B cell (primary cell): ENCODE measurements at regions not wholly inside any gene's neighbourhood (a gene's known extent, or its start where the extent isn't known, plus 50 kb on each side); places are given as distances from the start of the nearest gene placed in this dataset.

Experiments
- ATAC-seq: fragments of 200-7000 bp; cut with Tn5 transposase; one replicate; pipeline ENCODE4 v1.10.0; 2021; ENCODE audit warnings: low read depth, mild to moderate bottlenecking, moderate number of reproducible peaks, moderate library complexity
- CTCF ChIA-PET: fragments of 350-600 bp; sonication (Branson Sonifier 250); formaldehyde crosslinking; loops from one replicate; lab custom pipeline; 2021; ENCODE audit warnings: antibody characterized with exemption, inconsistent platforms; lab: Charles Lee
- POLR2A ChIA-PET: fragments of 350-600 bp; sonication (Branson Sonifier 250); formaldehyde crosslinking; loops from one replicate; lab custom pipeline; 2021; ENCODE audit warnings: antibody characterized with exemption; lab: Charles Lee
- DNase-seq: peaks from one replicate; pipeline ENCODE4 v3.0.0; 2013
- H2AFZ ChIP-seq: 2 replicates; pipeline ENCODE4 v1.6.1; 2012; ENCODE audit warnings: mild to moderate bottlenecking, low read depth, low read length; ENCODE audit not compliant: insufficient read depth, poor library complexity, severe bottlenecking
- H3K27ac ChIP-seq, 2 donors: 1 replicate in 1 of 2; 2 replicates in 1 of 2; pipeline ENCODE4 v1.5.1; 2012 to 2013; ENCODE audit warnings: low read length in 2 of 2, mild to moderate bottlenecking in 2 of 2, moderate library complexity in 1 of 2
- H3K27me3 ChIP-seq, 4 experiments: fragments of 200-600 bp in 1 of 4; sonication (generic) in 1 of 4; replicated peaks in 1 of 4; 1 replicate in 2 of 4; 2 replicates in 2 of 4; pipeline versions ENCODE4 v1.6.1 to v1.7.0; 2013 to 2016; ENCODE audit warnings: low read length in 3 of 4, mild to moderate bottlenecking in 2 of 4, mixed read lengths in 1 of 4, moderate library complexity in 1 of 4; ENCODE audit not compliant: insufficient read depth in 4 of 4, control insufficient read depth in 3 of 4; ENCODE audit errors: control extremely low read depth in 1 of 4
- H3K36me3 ChIP-seq, 2 experiments: replicated peaks in 1 of 2; 1 replicate in 1 of 2; 2 replicates in 1 of 2; pipeline versions ENCODE4 v1.6.1 to v1.7.1; 2013; ENCODE audit warnings: low read length in 1 of 2; ENCODE audit not compliant: insufficient read depth in 2 of 2, control insufficient read depth in 1 of 2; ENCODE audit errors: control extremely low read depth in 1 of 2, extremely low read depth in 1 of 2
- H3K4me1 ChIP-seq, 2 donors: fragments of 200-600 bp in 1 of 2; sonication (generic) in 1 of 2; 1 replicate in 1 of 2; 2 replicates in 1 of 2; pipeline versions ENCODE4 v1.5.1 to v1.6.1; 2013 to 2017; ENCODE audit warnings: low read length in 2 of 2; ENCODE audit not compliant: control insufficient read depth in 2 of 2, insufficient read depth in 2 of 2
- H3K4me2 ChIP-seq: replicated peaks from 2 replicates; pipeline ENCODE3; 2012; ENCODE audit warnings: mild to moderate bottlenecking, low read depth, low read length; ENCODE audit not compliant: poor library complexity, severe bottlenecking
- H3K4me3 ChIP-seq, 5 experiments: fragments of 200-600 bp in 1 of 5; sonication (generic) in 1 of 5; 1 replicate in 3 of 5; 2 replicates in 2 of 5; pipeline versions ENCODE4 v1.5.1 to v1.7.0; 2011 to 2016; ENCODE audit warnings: low read length in 4 of 5, mild to moderate bottlenecking in 4 of 5, low read depth in 2 of 5, control low read depth in 1 of 5, moderate library complexity in 1 of 5; ENCODE audit not compliant: insufficient read depth in 1 of 5; ENCODE audit errors: control extremely low read depth in 1 of 5, extremely low read depth in 1 of 5
- H3K79me2 ChIP-seq: fragments of 200-600 bp; sonication (generic); one replicate; pipeline ENCODE4 v1.6.0; 2016; ENCODE audit warnings: low read length; ENCODE audit not compliant: control insufficient read depth, insufficient read depth
- H3K9ac ChIP-seq: fragments of 200-600 bp; sonication (generic); 2 replicates; pipeline ENCODE4 v1.6.1; 2017; ENCODE audit warnings: mild to moderate bottlenecking, low read length, moderate library complexity
- H3K9me3 ChIP-seq, 3 donors: one replicate each; pipeline versions ENCODE4 v1.6.1 to v1.7.1; 2013; ENCODE audit warnings: low read length in 2 of 3; ENCODE audit not compliant: control insufficient read depth in 2 of 3, insufficient read depth in 1 of 3; ENCODE audit errors: control extremely low read depth in 1 of 3
- H4K20me1 ChIP-seq: 2 replicates; pipeline ENCODE4 v1.6.0; 2012; ENCODE audit warnings: mild to moderate bottlenecking, low read length; ENCODE audit not compliant: insufficient read depth, control insufficient read depth, poor library complexity, severe bottlenecking
- H3K27ac Mint-ChIP-seq: one replicate; pipeline ENCODE4 v1.8.0; 2021; ENCODE audit warnings: mixed read lengths
- H3K27me3 Mint-ChIP-seq: one replicate; pipeline ENCODE4 v1.8.0; 2021; ENCODE audit warnings: mixed read lengths
- H3K4me1 Mint-ChIP-seq: one replicate; pipeline ENCODE4 v1.8.0; 2021; ENCODE audit warnings: mixed read lengths
- H3K4me3 Mint-ChIP-seq: one replicate; pipeline ENCODE4 v1.8.0; 2021; ENCODE audit warnings: mixed read lengths
- H3K9me3 Mint-ChIP-seq: one replicate; pipeline ENCODE4 v1.8.0; 2022; ENCODE audit warnings: mixed read lengths; ENCODE audit not compliant: insufficient read depth
- CTCF ChIP-seq: fragments of 200-600 bp; IDR thresholded peaks from one replicate; pipeline ENCODE4 v1.8.0; 2022; ENCODE audit warnings: antibody characterized with exemption, mild to moderate bottlenecking
- EZH2 ChIP-seq: IDR thresholded peaks from 2 replicates; pipeline ENCODE4 v1.6.1; 2012; ENCODE audit warnings: borderline replicate concordance, low read depth, mild to moderate bottlenecking, moderate library complexity, low read length; ENCODE audit not compliant: insufficient read depth, poor library complexity, severe bottlenecking
- WGBS: methylation state at CpG from one replicate; pipeline ENCODE4 v1.1.5; 2013; ENCODE audit warnings: missing lambda C conversion rate; ENCODE audit not compliant: insufficient coverage; 5-methylcytosine and 5-hydroxymethylcytosine counted together
- intact Hi-C: fragments of 100-400 bp; cut with micrococcal nuclease; formaldehyde crosslinking; loops from one replicate; pipeline ENCODE4 v1.10.0; 2022

- ATAC-seq (no peak), DNase-seq (no peak)
- no peaks in the 10 kb centered on the region for H3K9me3 Mint-ChIP-seq
- ChIA-PET POLR2A (no interaction called here), CTCF (no interaction called here)
- Histone ChIP-seq H3K9ac (no peak overlapping the region), H3K4me2 (no peak overlapping the region), H3K4me1 (no peaks in the 10 kb centered on the region), H3K4me3 (no peak overlapping the region), H3K27me3 (peaks cover 0 to 5% (median 0%) of the 10 kb centered on the region in 4 experiments), H3K79me2 (no peaks in the 10 kb centered on the region), H4K20me1 (no peaks in the 10 kb centered on the region), H2AFZ (no peak overlapping the region), H3K36me3 (no peaks in the 10 kb centered on the region), H3K9me3 (no peaks in the 10 kb centered on the region), H3K27ac (no peak overlapping the region)
- no peak overlapping the region for H3K27ac Mint-ChIP-seq
- no peak for TF ChIP-seq EZH2
- TF ChIP-seq CTCF: no peak
- H3K4me3 Mint-ChIP-seq: no peak overlapping the region
- H3K4me1 Mint-ChIP-seq: no peaks in the 10 kb centered on the region
- 50% methylated on average over 2 of the region's 3 CpGs for WGBS
- intact Hi-C loops: no loop called here
- peaks cover 4% of the 10 kb centered on the region for H3K27me3 Mint-ChIP-seq
Observed at GRCh38 chr7:114789871-114790311, 132.0 kb upstream of the MDFIC start.

GRCh38 chr7:114790521-114790920 is 131.4 kb upstream of the MDFIC start:
- no peak overlapping the region for H3K4me3 ChIP-seq
- no peak overlapping the region for H3K4me2 ChIP-seq
- Mint-ChIP-seq H3K27ac (no peak overlapping the region), H3K27me3 (peaks cover 9% of the 10 kb centered on the region), H3K4me1 (no peaks in the 10 kb centered on the region), H3K9me3 (no peaks in the 10 kb centered on the region), H3K4me3 (no peak overlapping the region)
- no peaks in the 10 kb centered on the region for H3K4me1 ChIP-seq
- DNase-seq (no peak), ATAC-seq (no peak)
- no peak overlapping the region for H2AFZ ChIP-seq
- WGBS: 100% methylated on average over 1 of the region's 1 CpG
- POLR2A ChIA-PET: no interaction called here
- CTCF ChIA-PET: no interaction called here
- no peaks in the 10 kb centered on the region for H3K79me2 ChIP-seq
- H3K27ac ChIP-seq: no peak overlapping the region
- no peaks in the 10 kb centered on the region for H3K36me3 ChIP-seq
- no peaks in the 10 kb centered on the region for H3K9me3 ChIP-seq
- TF ChIP-seq CTCF (no peak), EZH2 (no peak)
- peaks cover 0 to 5% (median 0%) of the 10 kb centered on the region in 4 experiments for H3K27me3 ChIP-seq
- intact Hi-C loops: no loop called here
- no peak overlapping the region for H3K9ac ChIP-seq
- no peaks in the 10 kb centered on the region for H4K20me1 ChIP-seq
